ENCODE measurements at regions not wholly inside any gene's neighbourhood (a gene's known extent, or its start where the extent isn't known, plus 50 kb on each side); places are given as distances from the start of the nearest gene placed in this dataset.

DNA sequence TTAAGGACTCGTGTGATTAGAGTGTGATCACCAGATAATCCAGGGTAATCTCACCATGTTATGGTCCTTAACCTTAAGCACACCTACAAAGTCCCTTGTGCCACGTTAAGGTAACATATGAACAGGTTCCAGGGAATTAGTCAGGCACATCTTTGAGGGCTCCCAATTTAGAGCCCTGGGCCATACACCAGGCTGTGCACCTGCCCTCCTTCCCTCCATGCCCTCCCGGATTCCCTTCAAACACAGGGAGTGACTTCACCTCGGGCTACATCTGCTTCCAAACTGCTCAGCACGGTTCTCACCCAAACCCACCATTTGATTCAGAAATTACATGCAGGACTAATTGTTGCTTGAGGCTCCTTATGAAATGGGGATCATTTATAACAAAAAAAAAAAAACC, 93.9 kb upstream of the HABP2 start:
- TF ChIP-seq, protein P1, sequence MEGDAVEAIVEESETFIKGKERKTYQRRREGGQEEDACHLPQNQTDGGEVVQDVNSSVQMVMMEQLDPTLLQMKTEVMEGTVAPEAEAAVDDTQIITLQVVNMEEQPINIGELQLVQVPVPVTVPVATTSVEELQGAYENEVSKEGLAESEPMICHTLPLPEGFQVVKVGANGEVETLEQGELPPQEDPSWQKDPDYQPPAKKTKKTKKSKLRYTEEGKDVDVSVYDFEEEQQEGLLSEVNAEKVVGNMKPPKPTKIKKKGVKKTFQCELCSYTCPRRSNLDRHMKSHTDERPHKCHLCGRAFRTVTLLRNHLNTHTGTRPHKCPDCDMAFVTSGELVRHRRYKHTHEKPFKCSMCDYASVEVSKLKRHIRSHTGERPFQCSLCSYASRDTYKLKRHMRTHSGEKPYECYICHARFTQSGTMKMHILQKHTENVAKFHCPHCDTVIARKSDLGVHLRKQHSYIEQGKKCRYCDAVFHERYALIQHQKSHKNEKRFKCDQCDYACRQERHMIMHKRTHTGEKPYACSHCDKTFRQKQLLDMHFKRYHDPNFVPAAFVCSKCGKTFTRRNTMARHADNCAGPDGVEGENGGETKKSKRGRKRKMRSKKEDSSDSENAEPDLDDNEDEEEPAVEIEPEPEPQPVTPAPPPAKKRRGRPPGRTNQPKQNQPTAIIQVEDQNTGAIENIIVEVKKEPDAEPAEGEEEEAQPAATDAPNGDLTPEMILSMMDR (conservative IDR thresholded peaks at IDR 0.05), result no peak
- TF ChIP-seq ZFX (IDR thresholded peaks at IDR 0.05), result no peak

All from C4-2B (cell line).